A172 (cell line): ENCODE measurements at regions not wholly inside any gene's neighbourhood (a gene's known extent, or its start where the extent isn't known, plus 50 kb on each side); places are given as distances from the start of the nearest gene placed in this dataset.
"Not testable (repeated sequence)": the region's sequence is repeated elsewhere in the genome, so short reads cannot be mapped to it uniquely, and the experiment has no call there.

Experiments
- DNase-seq: peaks from one replicate; pipeline ENCODE4 v3.0.0-alpha.2; 2015; ENCODE audit warnings: low spot score

- DNase-seq: no peak
Measured at GRCh38 chr1:212495766-212496494, 63.2 kb downstream of the NENF start.

DNA sequence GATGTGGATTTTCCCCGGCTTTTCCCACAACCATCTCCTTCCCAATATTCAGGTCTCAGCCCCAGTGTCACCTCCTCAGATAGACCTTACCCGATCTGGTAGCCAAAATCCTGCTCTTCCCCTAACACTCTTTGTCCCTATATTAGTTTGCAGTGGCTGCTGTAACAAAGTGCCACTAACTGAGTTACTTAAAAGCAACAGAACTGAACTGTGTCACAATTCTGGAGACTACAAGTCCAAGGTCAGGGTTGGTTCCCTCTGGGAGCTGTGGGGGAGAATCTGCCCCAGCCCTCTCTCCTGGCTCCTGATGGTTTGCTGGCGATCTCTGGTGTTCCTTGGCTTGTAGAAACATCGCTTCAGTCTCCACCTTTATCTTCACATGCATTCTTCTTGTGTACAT, 64.0 kb downstream of the NENF start:
- no peak for DNase-seq

DNA sequence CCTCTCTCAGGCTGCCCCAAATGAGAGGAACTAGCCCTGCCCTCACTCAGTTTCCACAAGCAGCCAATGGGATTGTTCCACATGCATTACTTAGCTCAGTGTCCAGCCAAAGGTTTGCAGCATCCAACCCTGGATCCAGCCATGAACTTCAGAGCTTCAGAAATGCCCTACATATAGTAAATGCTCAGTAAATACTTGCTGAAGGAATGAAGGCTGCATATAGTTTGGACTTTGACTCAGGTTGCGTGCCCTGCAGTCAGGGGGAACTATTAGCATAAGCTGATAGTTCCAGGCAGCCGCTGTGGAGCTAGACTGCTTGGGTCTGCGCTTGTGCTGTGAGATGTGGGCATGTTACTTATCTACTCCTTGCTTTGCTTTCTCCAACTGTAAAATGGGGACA, 64.8 kb downstream of the NENF start:
- no peak for DNase-seq

GRCh38 chr1:212498283-212499040, 65.7 kb downstream of the NENF start:
- peak; percentile 87 for DNase-seq

- DNase-seq: no peak
Measured at GRCh38 chr1:212500351-212500750, 67.6 kb downstream of the NENF start.

DNA sequence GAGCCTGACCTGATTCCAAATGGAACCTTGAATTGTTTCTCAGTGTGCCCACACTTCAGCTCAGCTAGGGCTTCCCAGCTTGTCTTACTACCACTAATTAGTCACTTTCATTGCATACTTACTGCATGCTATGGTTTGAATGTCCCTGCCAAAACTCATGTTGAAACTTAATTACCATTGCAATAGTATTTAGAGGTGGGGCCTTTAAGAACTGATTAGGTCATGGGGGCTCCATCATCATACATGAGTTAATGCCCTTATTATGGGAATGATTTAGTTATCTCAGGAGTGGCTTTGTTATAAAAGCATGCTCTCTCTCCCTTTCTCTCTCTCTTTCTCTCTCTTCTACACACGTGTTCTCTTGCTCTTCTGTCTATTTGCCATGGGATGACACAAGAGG, 68.3 kb downstream of the NENF start:
- no peak for DNase-seq

DNA sequence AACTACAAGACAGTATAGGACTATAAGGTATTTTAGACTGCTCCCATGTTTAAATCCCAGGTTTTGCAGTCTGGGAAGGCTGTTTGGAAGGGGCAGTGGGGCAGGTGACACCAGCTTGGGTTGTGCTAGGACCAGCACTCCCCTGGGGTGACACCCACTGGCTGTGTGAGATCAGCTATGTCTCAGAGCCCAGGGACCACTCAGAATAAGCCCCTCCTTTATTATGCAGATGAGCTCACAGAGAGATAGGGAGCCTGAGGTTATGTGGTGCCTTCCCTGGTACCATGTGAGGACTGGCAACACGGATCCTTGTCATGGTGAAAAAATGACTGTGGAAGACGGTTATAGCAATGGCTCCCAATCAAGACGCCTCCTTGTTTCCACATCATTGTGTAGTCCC, 71.0 kb downstream of the NENF start:
- no peak for DNase-seq

GRCh38 chr1:212504171-212504803, 71.6 kb downstream of the NENF start:
- DNase-seq: no peak

- DNase-seq: no peak
Measured at GRCh38 chr1:212506666-212507065, 73.9 kb downstream of the NENF start.

- DNase-seq: no peak
Measured at GRCh38 chr1:212507369-212507768, 74.6 kb downstream of the NENF start.

DNA sequence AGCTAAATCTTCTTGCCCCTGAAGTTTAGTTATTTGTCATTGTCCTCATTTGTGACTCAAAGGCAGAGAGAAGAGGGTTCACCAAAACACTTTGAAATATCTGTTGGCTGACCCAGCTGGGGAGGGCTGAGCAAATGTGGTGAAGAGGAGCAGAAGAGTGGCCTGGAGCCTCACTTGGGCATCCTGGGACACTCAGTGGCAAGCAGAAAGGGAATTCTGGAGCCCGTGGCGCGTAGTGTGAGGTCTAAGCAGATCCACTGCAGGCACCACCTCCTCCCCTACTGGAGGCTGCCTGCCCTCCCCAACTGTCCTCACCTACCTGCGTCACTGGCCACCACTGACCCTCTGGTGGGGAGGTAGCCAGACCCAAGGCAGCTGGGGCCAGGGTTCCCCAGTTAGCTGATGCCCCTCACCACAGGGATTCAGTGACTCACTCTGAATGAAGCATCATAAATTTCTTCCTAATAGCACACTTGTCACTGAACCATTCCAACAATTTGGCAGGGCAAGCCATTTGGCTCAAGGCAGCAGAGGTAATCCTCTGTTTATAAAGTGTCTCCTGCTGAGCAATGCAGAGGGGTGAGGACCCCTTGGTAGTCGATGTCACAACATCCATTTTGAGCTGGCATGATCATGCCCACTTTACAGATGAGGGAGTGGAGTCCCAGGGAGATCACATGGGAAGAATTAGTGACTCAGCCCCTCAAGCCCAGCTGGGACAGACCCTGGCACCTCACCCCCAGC, 80.3 kb downstream of the NENF start:
- DNase-seq: peak; percentile 100

GRCh38 chr1:212513586-212513985, 80.9 kb downstream of the NENF start:
- DNase-seq: peak; percentile 77

DNA sequence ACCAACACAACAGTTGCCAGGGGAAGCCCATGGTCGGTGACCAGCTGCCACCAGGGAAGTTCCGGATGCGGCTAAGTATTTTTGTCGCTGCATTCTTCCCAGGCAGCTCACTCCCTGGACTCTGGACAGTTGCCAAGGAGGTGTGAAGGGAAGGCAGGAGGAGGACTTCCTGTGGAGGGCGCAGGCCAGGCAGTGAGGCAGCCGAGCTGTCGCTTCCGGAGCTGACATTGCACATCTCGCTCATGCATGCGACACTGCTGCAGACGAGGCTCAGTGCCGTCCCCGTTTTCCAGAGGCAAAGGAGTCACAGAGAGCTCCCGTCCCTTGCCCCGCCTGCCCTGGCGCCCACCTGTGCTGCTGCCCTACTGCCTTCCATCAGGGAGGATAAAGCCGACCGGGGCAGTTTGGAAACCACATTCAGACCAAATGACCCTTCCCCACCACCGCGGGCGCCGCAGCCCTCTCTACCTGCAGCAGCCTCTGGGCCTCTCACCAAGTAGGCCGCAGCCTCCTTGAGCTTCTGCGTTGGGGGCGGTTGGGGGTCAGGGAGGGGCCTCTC, 81.4 kb downstream of the NENF start:
- peak; percentile 98 for DNase-seq

GRCh38 chr1:212514782-212515181, 82.1 kb downstream of the NENF start:
- no peak for DNase-seq

DNA sequence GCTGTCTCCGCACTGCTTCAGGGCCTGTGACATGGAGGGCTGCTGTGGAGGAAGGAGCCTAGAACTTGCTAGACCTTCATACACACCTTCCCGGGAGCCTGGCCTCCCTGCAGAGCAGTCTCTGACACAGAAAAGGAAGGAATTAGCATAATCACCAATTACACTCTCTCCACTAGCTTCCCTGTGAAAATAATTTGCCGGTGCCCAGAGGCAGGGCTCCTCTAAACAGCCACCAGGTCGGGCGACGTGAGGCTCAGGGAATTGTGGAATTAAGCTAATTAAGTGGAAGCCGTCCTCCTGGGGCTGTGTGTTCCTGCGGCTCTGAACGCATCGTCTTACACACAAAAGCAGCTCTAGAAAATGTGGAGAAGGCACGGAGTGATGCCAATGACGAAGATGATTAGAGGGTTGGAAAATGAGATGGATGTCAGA, 82.6 kb downstream of the NENF start:
- DNase-seq: no peak

DNA sequence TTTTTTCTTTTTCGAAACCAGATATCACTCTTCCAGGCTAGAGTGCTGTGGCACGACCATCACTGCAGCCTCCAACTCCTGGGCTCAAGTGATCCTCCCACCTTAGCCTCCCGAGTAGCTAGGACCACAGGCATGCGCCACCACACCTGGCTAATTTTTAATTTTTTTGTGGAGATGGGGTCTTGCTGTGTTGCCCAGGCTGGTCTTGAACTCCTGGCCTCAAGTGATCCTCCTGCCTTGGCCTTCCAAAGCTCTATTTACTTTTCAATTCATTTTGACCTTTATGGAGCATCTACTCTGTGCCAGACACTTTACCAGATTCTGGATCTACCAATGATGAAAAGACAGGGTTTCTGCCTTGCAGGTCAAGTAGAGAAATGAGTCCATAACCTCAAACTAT, 83.3 kb downstream of the NENF start:
- DNase-seq: not testable (repeated sequence)

GRCh38 chr1:212518188-212519054, 85.7 kb downstream of the NENF start:
- DNase-seq: peak; percentile 22

DNA sequence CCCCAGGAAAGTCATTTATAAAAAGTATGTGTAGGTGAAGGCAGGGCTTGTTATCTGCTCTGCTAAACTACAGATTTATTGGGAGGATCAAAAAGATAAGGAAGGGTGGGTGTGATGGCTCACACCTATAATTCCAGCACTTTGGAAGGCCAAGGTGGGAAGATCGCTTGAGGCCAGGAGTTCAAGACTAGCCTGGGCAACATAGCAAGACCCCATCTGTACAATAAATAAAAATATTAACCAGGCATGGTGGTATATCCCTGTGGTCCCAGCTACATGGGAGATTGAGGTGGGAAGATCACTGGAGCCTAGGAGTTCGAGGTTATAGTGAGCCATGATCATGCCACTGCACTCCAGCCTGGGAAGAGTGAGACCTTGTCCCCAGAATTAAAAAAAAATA, 86.4 kb downstream of the NENF start:
- DNase-seq: no peak

DNA sequence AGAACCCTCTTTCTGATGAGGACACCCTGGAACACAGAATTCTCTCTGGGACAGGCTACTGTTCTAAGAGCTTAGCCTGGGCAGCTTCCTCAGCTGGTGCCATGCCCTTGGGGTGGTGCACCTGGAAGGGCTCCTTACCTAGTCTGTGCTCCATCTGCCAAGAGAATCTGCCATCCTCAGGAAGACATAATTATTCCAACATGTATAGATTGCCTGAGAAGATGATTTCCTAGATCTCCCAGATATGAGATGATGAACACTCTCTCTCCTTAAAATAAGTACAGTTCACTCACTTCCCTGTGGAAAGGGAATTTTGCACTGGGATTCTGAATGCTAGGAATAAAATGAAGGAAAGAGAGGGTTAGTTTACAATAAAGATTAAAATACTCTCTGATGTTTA, 87.6 kb downstream of the NENF start:
- no peak for DNase-seq

- DNase-seq: no peak
Measured at GRCh38 chr1:212520746-212521145, 87.8 kb upstream of the ATF3 start.
